ENCODE measurements at regions not wholly inside any gene's neighbourhood (a gene's known extent, or its start where the extent isn't known, plus 50 kb on each side); places are given as distances from the start of the nearest gene placed in this dataset.

DNA sequence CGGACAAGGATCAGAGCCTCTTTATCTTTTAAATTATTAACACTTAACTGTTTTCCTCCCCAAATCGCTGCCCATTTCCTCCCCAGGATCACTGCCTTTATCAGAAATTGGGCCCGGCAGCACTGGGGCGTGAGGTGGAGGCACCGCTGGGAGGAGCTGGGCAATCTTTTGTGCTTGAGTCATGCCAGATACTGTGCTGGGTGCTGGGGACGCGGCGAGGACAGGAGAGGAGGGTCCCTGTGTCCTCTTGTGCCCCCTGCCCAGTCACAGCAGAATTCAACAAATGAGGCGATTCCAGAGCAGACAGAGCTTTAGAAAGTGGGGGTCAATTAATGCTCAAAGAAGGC is 347.8 kb downstream of the ZNF536 start:
- DNase-seq (ENCODE audit: low read depth, low spot score) = no peak

DNA sequence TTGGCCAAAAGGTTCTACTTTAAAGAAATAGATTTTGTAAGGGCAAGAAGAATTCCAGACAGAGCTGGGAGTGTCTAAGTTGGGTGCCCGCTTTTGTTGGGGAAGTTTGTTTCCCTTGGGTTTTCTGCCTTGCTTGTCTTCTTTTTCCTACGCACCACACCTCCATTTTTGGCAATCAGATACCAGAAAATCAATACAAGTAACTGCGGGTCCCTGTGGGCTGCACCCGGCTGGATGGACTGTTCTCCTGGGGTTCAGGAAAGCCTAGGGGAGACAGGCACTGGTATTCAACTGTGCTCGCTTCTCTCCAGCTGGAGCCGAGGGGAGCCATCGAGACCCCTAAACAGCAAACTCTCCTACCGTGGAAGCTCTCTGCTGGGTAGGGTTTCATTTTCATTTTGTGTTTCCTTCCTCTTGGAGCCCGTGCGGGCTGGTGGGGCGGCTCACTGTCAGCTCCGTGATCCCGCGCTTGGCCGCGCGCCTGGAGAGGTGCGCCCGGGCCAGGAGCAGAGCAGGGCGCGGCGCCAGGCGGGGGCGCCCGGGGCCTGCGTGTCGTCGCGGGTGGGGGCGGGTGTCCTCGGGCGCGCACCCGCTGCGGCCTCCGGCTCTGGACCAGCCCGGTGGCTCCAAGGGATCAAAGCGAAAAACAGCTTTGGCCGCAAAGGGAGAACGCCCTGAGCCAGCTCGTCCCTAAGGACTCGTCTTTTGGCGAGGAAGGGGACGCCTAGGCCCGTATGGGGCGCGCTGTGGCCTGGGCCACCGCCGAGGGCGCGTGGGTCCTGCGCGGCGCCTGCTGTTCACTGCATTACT is 347.2 kb downstream of the ZNF536 start:
- peak; percentile 91 for ATAC-seq

More for the DNA sequence above, 347.8 kb downstream of the ZNF536 start:
- peaks cover 9% of the 10 kb centered on the region for H3K4me1 ChIP-seq (ENCODE audit: control insufficient read depth, insufficient read depth, low read length)
- TF ChIP-seq POLR2AphosphoS5 (IDR thresholded peaks at IDR 0.05; ENCODE audit: low read depth, low read length) (no peak), SIN3A (IDR thresholded peaks at IDR 0.05; ENCODE audit: borderline replicate concordance, insufficient read depth, low read depth, low read length) (no peak)
- TF ChIP-seq, protein P1, sequence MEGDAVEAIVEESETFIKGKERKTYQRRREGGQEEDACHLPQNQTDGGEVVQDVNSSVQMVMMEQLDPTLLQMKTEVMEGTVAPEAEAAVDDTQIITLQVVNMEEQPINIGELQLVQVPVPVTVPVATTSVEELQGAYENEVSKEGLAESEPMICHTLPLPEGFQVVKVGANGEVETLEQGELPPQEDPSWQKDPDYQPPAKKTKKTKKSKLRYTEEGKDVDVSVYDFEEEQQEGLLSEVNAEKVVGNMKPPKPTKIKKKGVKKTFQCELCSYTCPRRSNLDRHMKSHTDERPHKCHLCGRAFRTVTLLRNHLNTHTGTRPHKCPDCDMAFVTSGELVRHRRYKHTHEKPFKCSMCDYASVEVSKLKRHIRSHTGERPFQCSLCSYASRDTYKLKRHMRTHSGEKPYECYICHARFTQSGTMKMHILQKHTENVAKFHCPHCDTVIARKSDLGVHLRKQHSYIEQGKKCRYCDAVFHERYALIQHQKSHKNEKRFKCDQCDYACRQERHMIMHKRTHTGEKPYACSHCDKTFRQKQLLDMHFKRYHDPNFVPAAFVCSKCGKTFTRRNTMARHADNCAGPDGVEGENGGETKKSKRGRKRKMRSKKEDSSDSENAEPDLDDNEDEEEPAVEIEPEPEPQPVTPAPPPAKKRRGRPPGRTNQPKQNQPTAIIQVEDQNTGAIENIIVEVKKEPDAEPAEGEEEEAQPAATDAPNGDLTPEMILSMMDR (IDR thresholded peaks at IDR 0.05) = no peak
- TF ChIP-seq, protein P2, sequence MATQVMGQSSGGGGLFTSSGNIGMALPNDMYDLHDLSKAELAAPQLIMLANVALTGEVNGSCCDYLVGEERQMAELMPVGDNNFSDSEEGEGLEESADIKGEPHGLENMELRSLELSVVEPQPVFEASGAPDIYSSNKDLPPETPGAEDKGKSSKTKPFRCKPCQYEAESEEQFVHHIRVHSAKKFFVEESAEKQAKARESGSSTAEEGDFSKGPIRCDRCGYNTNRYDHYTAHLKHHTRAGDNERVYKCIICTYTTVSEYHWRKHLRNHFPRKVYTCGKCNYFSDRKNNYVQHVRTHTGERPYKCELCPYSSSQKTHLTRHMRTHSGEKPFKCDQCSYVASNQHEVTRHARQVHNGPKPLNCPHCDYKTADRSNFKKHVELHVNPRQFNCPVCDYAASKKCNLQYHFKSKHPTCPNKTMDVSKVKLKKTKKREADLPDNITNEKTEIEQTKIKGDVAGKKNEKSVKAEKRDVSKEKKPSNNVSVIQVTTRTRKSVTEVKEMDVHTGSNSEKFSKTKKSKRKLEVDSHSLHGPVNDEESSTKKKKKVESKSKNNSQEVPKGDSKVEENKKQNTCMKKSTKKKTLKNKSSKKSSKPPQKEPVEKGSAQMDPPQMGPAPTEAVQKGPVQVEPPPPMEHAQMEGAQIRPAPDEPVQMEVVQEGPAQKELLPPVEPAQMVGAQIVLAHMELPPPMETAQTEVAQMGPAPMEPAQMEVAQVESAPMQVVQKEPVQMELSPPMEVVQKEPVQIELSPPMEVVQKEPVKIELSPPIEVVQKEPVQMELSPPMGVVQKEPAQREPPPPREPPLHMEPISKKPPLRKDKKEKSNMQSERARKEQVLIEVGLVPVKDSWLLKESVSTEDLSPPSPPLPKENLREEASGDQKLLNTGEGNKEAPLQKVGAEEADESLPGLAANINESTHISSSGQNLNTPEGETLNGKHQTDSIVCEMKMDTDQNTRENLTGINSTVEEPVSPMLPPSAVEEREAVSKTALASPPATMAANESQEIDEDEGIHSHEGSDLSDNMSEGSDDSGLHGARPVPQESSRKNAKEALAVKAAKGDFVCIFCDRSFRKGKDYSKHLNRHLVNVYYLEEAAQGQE (IDR thresholded peaks at IDR 0.05; ENCODE audit: insufficient read depth in 1 of 2, low read depth in 2 of 2, low read length in 1 of 2) = no peak
- H3K27ac ChIP-seq (ENCODE audit: low read length) = no peak overlapping the region
- no peaks in the 10 kb centered on the region for H3K9me3 ChIP-seq (ENCODE audit: control insufficient read depth, insufficient read depth, low read depth, low read length)
- H3K4me3 ChIP-seq (ENCODE audit: low read depth in 2 of 2, low read length in 2 of 2) = peak overlapping the region; percentile 54 to 68
- peak; percentile 81 for ATAC-seq
- in situ Hi-C loops (cut with HindIII; ENCODE audit: low pct_unique_long_range_greater_than_20kb, low sequenced_read_pairs) (no loop called here), intact Hi-C loops (cut with micrococcal nuclease; ENCODE audit: unreplicated experiment) (no loop called here)
- peaks cover 8% of the 10 kb centered on the region for H3K27me3 ChIP-seq (ENCODE audit: control insufficient read depth, insufficient read depth, low read length)
- POLR2A ChIA-PET = no interaction called here
- H3K36me3 ChIP-seq (ENCODE audit: control insufficient read depth, insufficient read depth, low read length) = no peaks in the 10 kb centered on the region
- no TSS peak for BruUV-seq (replicated peaks)
- CTCF ChIA-PET = no interaction called here

More for the DNA sequence above, 347.2 kb downstream of the ZNF536 start:
- H3K27me3 ChIP-seq (ENCODE audit: control insufficient read depth, insufficient read depth, low read length) = peaks cover 8% of the 10 kb centered on the region
- H3K36me3 ChIP-seq (ENCODE audit: control insufficient read depth, insufficient read depth, low read length) = no peaks in the 10 kb centered on the region
- peaks cover 9% of the 10 kb centered on the region for H3K4me1 ChIP-seq (ENCODE audit: control insufficient read depth, insufficient read depth, low read length)
- H3K27ac ChIP-seq (ENCODE audit: low read length) = no peak overlapping the region
- no peak for DNase-seq (ENCODE audit: low read depth, low spot score)
- ChIA-PET CTCF (interaction anchor here (0.7 kb wide), 1 partner anchor 184 kb away, joined by 3 read pairs; no protein-coding TSS in a partner anchor), POLR2A (no interaction called here)
- no peaks in the 10 kb centered on the region for H3K9me3 ChIP-seq (ENCODE audit: control insufficient read depth, insufficient read depth, low read depth, low read length)
- intact Hi-C loops (cut with micrococcal nuclease; ENCODE audit: unreplicated experiment) (no loop called here), in situ Hi-C loops (cut with HindIII; ENCODE audit: low pct_unique_long_range_greater_than_20kb, low sequenced_read_pairs) (no loop called here)
- H3K4me3 ChIP-seq (ENCODE audit: low read depth in 2 of 2, low read length in 2 of 2) = peak overlapping the region; percentile 54 to 68
- BruUV-seq (replicated peaks) = no TSS peak
- TF ChIP-seq TCF7L2 (IDR thresholded peaks at IDR 0.05; ENCODE audit: low read depth, low read length) (peak; percentile 65; the same call in 1 of the 2 replicates), SIN3A (IDR thresholded peaks at IDR 0.05; ENCODE audit: borderline replicate concordance, insufficient read depth, low read depth, low read length) (no peak), POLR2AphosphoS5 (IDR thresholded peaks at IDR 0.05; ENCODE audit: low read depth, low read length) (no peak)
- TF ChIP-seq, protein P2 (IDR thresholded peaks at IDR 0.05; ENCODE audit: insufficient read depth in 1 of 2, low read depth in 2 of 2, low read length in 1 of 2) = no peak
- TF ChIP-seq, protein P1 (IDR thresholded peaks at IDR 0.05) = no peak; the same call in 1 of the 2 replicates

Data from Panc1 (cell line).